ENCODE measurements at regions not wholly inside any gene's neighbourhood (a gene's known extent, or its start where the extent isn't known, plus 50 kb on each side); places are given as distances from the start of the nearest gene placed in this dataset.

DNA sequence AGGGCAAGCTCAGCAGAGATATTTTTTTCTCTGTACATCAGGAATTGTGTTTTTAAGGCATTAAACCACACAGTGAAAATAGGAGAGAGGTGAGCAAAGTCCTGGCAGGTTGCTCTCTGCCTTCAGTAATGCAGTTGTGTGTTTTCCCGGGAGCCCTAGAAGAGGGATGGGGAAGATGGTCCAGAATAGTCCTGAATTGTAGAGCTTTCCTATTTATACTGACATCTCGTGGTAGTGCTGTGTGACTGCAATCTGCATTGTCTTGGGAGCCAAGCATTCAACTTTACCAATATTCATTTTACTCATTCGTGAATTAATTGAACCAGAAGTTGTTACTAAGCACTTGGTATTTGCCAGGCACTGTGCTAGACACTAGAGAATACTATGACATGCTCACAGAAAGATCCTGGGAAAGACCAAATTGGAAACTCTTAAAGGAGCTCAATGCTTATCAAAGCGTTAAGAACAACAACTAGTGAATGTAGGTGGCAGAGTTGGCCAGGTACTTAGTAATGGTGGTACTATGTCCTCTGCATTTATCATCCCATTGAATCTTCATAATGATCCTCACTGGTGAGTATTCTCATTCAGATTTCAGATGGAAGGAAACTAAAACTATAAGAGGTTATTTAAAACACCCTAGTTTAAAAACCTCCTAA lies 214.6 kb downstream of the TRIB2 start:
- H3K27me3 Mint-ChIP-seq (ENCODE audit: low read depth): no peaks in the 10 kb centered on the region

More for the DNA sequence above, 214.6 kb downstream of the TRIB2 start:
- H2AFZ ChIP-seq (ENCODE audit: low read length): no peak overlapping the region
- no peaks in the 10 kb centered on the region for H3K79me1 ChIP-seq (ENCODE audit: insufficient read depth, low read depth, low read length, poor library complexity, severe bottlenecking)
- peaks cover 13% of the 10 kb centered on the region; the same call in 1 of the 2 replicates for H3K4me1 ChIP-seq (ENCODE audit: insufficient read depth, low read length)
- Mint-ChIP-seq H3K36me3 (ENCODE audit: insufficient read depth in 1 of 3, low read depth in 3 of 3) (peaks cover 0 to 2% (median 0%) of the 10 kb centered on the region in 3 experiments; a peak in 2 of 7 replicates), H3K27ac (no peak overlapping the region), H3K4me1 (peaks cover 26 to 30% of the 10 kb centered on the region in 2 experiments), H3K9me3 (peaks cover 0 to 3% of the 10 kb centered on the region in 2 experiments; a peak in 3 of 5 replicates), H3K4me3 (no peak overlapping the region)
- H2BK5ac ChIP-seq (ENCODE audit: insufficient read length, low read length): no peak overlapping the region
- no peak overlapping the region for H3K23ac ChIP-seq (ENCODE audit: insufficient read length, low read depth, low read length)
- WGBS (ENCODE audit: extremely low coverage, insufficient read length, low lambda C conversion rate): no CpG with 5 or more reads among the region's 4 CpGs
- H2BK120ac ChIP-seq (ENCODE audit: low read depth, low read length, poor library complexity, severe bottlenecking): no peak overlapping the region
- H3K27ac ChIP-seq (ENCODE audit: insufficient read length, low read depth, low read length): no peak overlapping the region
- TF ChIP-seq, protein P1, sequence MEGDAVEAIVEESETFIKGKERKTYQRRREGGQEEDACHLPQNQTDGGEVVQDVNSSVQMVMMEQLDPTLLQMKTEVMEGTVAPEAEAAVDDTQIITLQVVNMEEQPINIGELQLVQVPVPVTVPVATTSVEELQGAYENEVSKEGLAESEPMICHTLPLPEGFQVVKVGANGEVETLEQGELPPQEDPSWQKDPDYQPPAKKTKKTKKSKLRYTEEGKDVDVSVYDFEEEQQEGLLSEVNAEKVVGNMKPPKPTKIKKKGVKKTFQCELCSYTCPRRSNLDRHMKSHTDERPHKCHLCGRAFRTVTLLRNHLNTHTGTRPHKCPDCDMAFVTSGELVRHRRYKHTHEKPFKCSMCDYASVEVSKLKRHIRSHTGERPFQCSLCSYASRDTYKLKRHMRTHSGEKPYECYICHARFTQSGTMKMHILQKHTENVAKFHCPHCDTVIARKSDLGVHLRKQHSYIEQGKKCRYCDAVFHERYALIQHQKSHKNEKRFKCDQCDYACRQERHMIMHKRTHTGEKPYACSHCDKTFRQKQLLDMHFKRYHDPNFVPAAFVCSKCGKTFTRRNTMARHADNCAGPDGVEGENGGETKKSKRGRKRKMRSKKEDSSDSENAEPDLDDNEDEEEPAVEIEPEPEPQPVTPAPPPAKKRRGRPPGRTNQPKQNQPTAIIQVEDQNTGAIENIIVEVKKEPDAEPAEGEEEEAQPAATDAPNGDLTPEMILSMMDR (conservative IDR thresholded peaks at IDR 0.05): peak; percentile 88
- no peak overlapping the region for H2AK5ac ChIP-seq (ENCODE audit: insufficient read length, low read length)
- H2BK12ac ChIP-seq (ENCODE audit: insufficient read length, low read depth, low read length): no peak overlapping the region
- no peak overlapping the region for H3K18ac ChIP-seq (ENCODE audit: insufficient read length, low read depth, low read length)
- no peak overlapping the region for H3K4me2 ChIP-seq (ENCODE audit: insufficient read depth, insufficient read length, low read length)
- H3K27me3 ChIP-seq (ENCODE audit: insufficient read depth, low read length): no peaks in the 10 kb centered on the region
- H3K9ac ChIP-seq (ENCODE audit: extremely low read depth, insufficient read length, low read length): no peak overlapping the region
- DNase-seq: no peak
- H3K79me2 ChIP-seq (ENCODE audit: insufficient read depth, low read length): no peaks in the 10 kb centered on the region
- H4K8ac ChIP-seq (replicated peaks; ENCODE audit: insufficient read length, low read depth, low read length): no peak overlapping the region
- H3T11ph ChIP-seq (ENCODE audit: low read length): no peak overlapping the region
- H3K14ac ChIP-seq (ENCODE audit: insufficient read depth, low read length): no peak overlapping the region
- H2BK20ac ChIP-seq (ENCODE audit: low read depth, low read length, poor library complexity, severe bottlenecking): no peak overlapping the region
- no peak overlapping the region for H2BK15ac ChIP-seq (ENCODE audit: low read depth, low read length)
- H4K5ac ChIP-seq (ENCODE audit: insufficient read length, low read depth, low read length): no peak overlapping the region
- H3K56ac ChIP-seq (ENCODE audit: insufficient read length, low read depth, low read length): no peak overlapping the region
- no peaks in the 10 kb centered on the region for H3K9me3 ChIP-seq (ENCODE audit: control insufficient read depth, low read depth, low read length)
- no peak overlapping the region for H3K4ac ChIP-seq (ENCODE audit: low read depth, low read length)
- no peak overlapping the region for H4K91ac ChIP-seq (ENCODE audit: insufficient read length, low read depth, low read length)
- no peaks in the 10 kb centered on the region for H3K23me2 ChIP-seq (ENCODE audit: insufficient read length, low read depth, low read length, poor library complexity, severe bottlenecking)
- no peaks in the 10 kb centered on the region for H4K20me1 ChIP-seq (ENCODE audit: control insufficient read depth, insufficient read depth, insufficient read length)
